ENCODE measurements at regions not wholly inside any gene's neighbourhood (a gene's known extent, or its start where the extent isn't known, plus 50 kb on each side); places are given as distances from the start of the nearest gene placed in this dataset.

- CTCF ChIA-PET, result interaction anchor here (0.7 kb wide), 1 partner anchor 22 kb away, joined by 3 read pairs; no protein-coding TSS in a partner anchor
Measured at GRCh38 chr13:109680930-109681329, 105.5 kb downstream of the IRS2 start.

More at GRCh38 chr13:109680930-109681329, 105.5 kb downstream of the IRS2 start:
- Histone ChIP-seq H3K4me1 (ENCODE audit: control insufficient read depth, insufficient read depth, low read length) (peaks cover 11% of the 10 kb centered on the region), H3K4me3 (ENCODE audit: low read depth, low read length) (no peak overlapping the region), H3K9me3 (ENCODE audit: control insufficient read depth, insufficient read depth, low read depth, low read length) (no peaks in the 10 kb centered on the region), H3K27ac (ENCODE audit: extremely low read depth, low read depth, low read length) (no peak overlapping the region), H3K36me3 (ENCODE audit: control insufficient read depth in 2 of 2, insufficient read depth in 1 of 2, low read length in 2 of 2) (no peaks in the 10 kb centered on the region)
- POLR2A ChIA-PET, result no interaction called here
- TF ChIP-seq ZNF777 (tag by site-specific recombination; IDR thresholded peaks at IDR 0.05; ENCODE audit: borderline replicate concordance) (no peak), ZNF157 (tag by site-specific recombination; IDR thresholded peaks at IDR 0.05) (no peak), ZNF223 (tag by site-specific recombination; IDR thresholded peaks at IDR 0.05) (no peak), ZNF19 (tag by site-specific recombination; IDR thresholded peaks at IDR 0.05; ENCODE audit: low read depth) (no peak), ZNF280D (tag by site-specific recombination; IDR thresholded peaks at IDR 0.05) (no peak), ZNF747 (tag by site-specific recombination; IDR thresholded peaks at IDR 0.05) (no peak), ZSCAN18 (tag by site-specific recombination; IDR thresholded peaks at IDR 0.05) (no peak), ZNF423 (tag by site-specific recombination; IDR thresholded peaks at IDR 0.05) (no peak), ZNF354C (tag by site-specific recombination; IDR thresholded peaks at IDR 0.05; ENCODE audit: borderline replicate concordance, low read depth) (no peak), BCL11A (tag by site-specific recombination; IDR thresholded peaks at IDR 0.05; ENCODE audit: low read depth) (no peak), HOXA7 (CRISPR knock-in tag; IDR thresholded peaks at IDR 0.05; ENCODE audit: borderline replicate concordance) (no peak), ZNF670 (tag by site-specific recombination; IDR thresholded peaks at IDR 0.05; ENCODE audit: low read depth) (no peak), ZNF555 (tag by site-specific recombination; conservative IDR thresholded peaks at IDR 0.05) (no peak), ZNF449 (tag by site-specific recombination; IDR thresholded peaks at IDR 0.05) (no peak), PRDM2 (tag by site-specific recombination; IDR thresholded peaks at IDR 0.05; ENCODE audit: borderline replicate concordance) (no peak), PRDM4 (tag by site-specific recombination; IDR thresholded peaks at IDR 0.05) (no peak)
